SH-SY5Y (cell line): ENCODE measurements at regions not wholly inside any gene's neighbourhood (a gene's known extent, or its start where the extent isn't known, plus 50 kb on each side); places are given as distances from the start of the nearest gene placed in this dataset.

Source experiments
- GATA2 ChIP-seq: IDR thresholded peaks from 2 replicates; pipeline ENCODE4 v1.6.1; 2011; ENCODE audit warnings: mild to moderate bottlenecking, low read depth, low read length
- GATA3 ChIP-seq: IDR thresholded peaks from 2 replicates; pipeline ENCODE4 v1.6.1; 2011; ENCODE audit warnings: low read depth, mild to moderate bottlenecking, low read length, moderate library complexity

GRCh38 chr2:8022908-8023640, 658.8 kb upstream of the ID2 start:
- TF ChIP-seq GATA3 (no peak), GATA2 (no peak)
